Upper lobe of left lung (tissue), 4 donors: ENCODE measurements at regions not wholly inside any gene's neighbourhood (a gene's known extent, or its start where the extent isn't known, plus 50 kb on each side); places are given as distances from the start of the nearest gene placed in this dataset.

Source experiments
- CTCF ChIP-seq, 6 experiments: fragments of 450-650 bp in 4 of 6; fragments of 200-600 bp in 2 of 6; sonication (generic) in 2 of 6; IDR thresholded peaks; one replicate each; pipeline ENCODE4 v1.5.1; 2016 to 2019; ENCODE audit warnings: antibody characterized with exemption in 6 of 6
- EP300 ChIP-seq, 4 donors: sonication (generic); formaldehyde crosslinking; IDR thresholded peaks; one replicate each; pipeline ENCODE4 v1.5.1; 2017; ENCODE audit warnings: antibody characterized with exemption in 4 of 4, control low read depth in 2 of 4
- POLR2A ChIP-seq, 4 donors: fragments of 450-650 bp; IDR thresholded peaks; one replicate each; pipeline ENCODE4 v1.5.1; 2016 to 2017; ENCODE audit warnings: antibody characterized with exemption in 4 of 4, mild to moderate bottlenecking in 2 of 4
- POLR2AphosphoS5 ChIP-seq, 2 donors: sonication (generic); formaldehyde crosslinking; IDR thresholded peaks; one replicate each; pipeline ENCODE4 v1.5.1; 2017; ENCODE audit warnings: antibody characterized with exemption in 2 of 2

GRCh38 chr3:194056731-194057415 is 79.1 kb upstream of the HES1 start:
- TF ChIP-seq POLR2A (IDR thresholded peaks at IDR 0.05) (no peak), POLR2AphosphoS5 (IDR thresholded peaks at IDR 0.05) (no peak), CTCF (IDR thresholded peaks at IDR 0.05) (no peak), EP300 (IDR thresholded peaks at IDR 0.05) (no peak)
